IMR-90 (cell line): ENCODE measurements at regions not wholly inside any gene's neighbourhood (a gene's known extent, or its start where the extent isn't known, plus 50 kb on each side); places are given as distances from the start of the nearest gene placed in this dataset.

Source experiments
- CEBPB ChIP-seq: IDR thresholded peaks from 2 replicates; pipeline ENCODE4 v1.6.1; 2012; ENCODE audit warnings: low read depth, low read length, improper control_type of control experiment
- CHD1 ChIP-seq: IDR thresholded peaks from 2 replicates; pipeline ENCODE4 v1.6.1; 2012; ENCODE audit warnings: low read depth, low read length, improper control_type of control experiment
- CTCF ChIP-seq: conservative IDR thresholded peaks from 2 replicates; pipeline ENCODE4 v1.5.1; 2012; ENCODE audit warnings: mild to moderate bottlenecking, low read depth, low read length, improper control_type of control experiment
- ELK1 ChIP-seq: fragments of 150-350 bp; IDR thresholded peaks from 2 replicates; pipeline ENCODE4 v1.6.1; 2016; ENCODE audit warnings: low read depth, mild to moderate bottlenecking, low read length, moderate library complexity, borderline replicate concordance
- FOS ChIP-seq: fragments of 150-350 bp; IDR thresholded peaks from 2 replicates; pipeline ENCODE4 v1.6.1; 2016; ENCODE audit warnings: low read depth, low read length
- MAFK ChIP-seq: IDR thresholded peaks from 2 replicates; pipeline ENCODE4 v1.6.1; 2012; ENCODE audit warnings: low read depth, low read length, improper control_type of control experiment
- MAZ ChIP-seq: IDR thresholded peaks from 2 replicates; pipeline ENCODE4 v1.6.1; 2012; ENCODE audit warnings: low read depth, mild to moderate bottlenecking, low read length, improper control_type of control experiment, moderate library complexity, borderline replicate concordance
- MXI1 ChIP-seq: IDR thresholded peaks from 2 replicates; pipeline ENCODE4 v1.6.1; 2012; ENCODE audit warnings: low read depth, mild to moderate bottlenecking, low read length, moderate library complexity, borderline replicate concordance
- POLR2A ChIP-seq: IDR thresholded peaks from 2 replicates; pipeline ENCODE4 v1.6.1; 2012; ENCODE audit warnings: mild to moderate bottlenecking, low read depth, low read length
- RAD21 ChIP-seq: IDR thresholded peaks from 2 replicates; pipeline ENCODE4 v1.6.1; 2012; ENCODE audit warnings: low read length, improper control_type of control experiment
- RCOR1 ChIP-seq: IDR thresholded peaks from 2 replicates; pipeline ENCODE4 v1.6.1; 2012; ENCODE audit warnings: mild to moderate bottlenecking, low read length, improper control_type of control experiment; ENCODE audit not compliant: insufficient replicate concordance
- RFX5 ChIP-seq: IDR thresholded peaks from 2 replicates; pipeline ENCODE4 v1.8.0; 2012; ENCODE audit warnings: low read depth, mild to moderate bottlenecking, low read length, moderate library complexity
- USF2 ChIP-seq: fragments of 150-350 bp; IDR thresholded peaks from 2 replicates; pipeline ENCODE4 v1.6.1; 2017; ENCODE audit warnings: mild to moderate bottlenecking, antibody characterized with exemption, low read length, low read depth

GRCh38 chr7:41779918-41780317 lies 77.0 kb upstream of the INHBA start:
- TF ChIP-seq RCOR1 (no peak), CTCF (no peak), POLR2A (no peak), RAD21 (no peak), CEBPB (no peak), CHD1 (no peak), RFX5 (no peak), MAFK (no peak), USF2 (no peak), MXI1 (no peak), MAZ (no peak), FOS (no peak), ELK1 (no peak)
